Caco-2 (cell line): ENCODE measurements at regions not wholly inside any gene's neighbourhood (a gene's known extent, or its start where the extent isn't known, plus 50 kb on each side); places are given as distances from the start of the nearest gene placed in this dataset.

Experiments used
- BruUV-seq: library from RNA; stranded (reverse); fragments of 400-500 nt; replicated peaks from 2 replicates; lab custom pipeline; 2021; lab: Mats Ljungman, UMichigan
- CTCF ChIA-PET: fragments of 300-600 bp; sonication (Branson Sonifier 250); formaldehyde crosslinking; loops from one replicate; lab custom pipeline; 2022; ENCODE audit warnings: antibody characterized with exemption; lab: Charles Lee
- POLR2A ChIA-PET: fragments of 300-600 bp; sonication (Branson Sonifier 250); formaldehyde crosslinking; loops from one replicate; lab custom pipeline; 2022; ENCODE audit warnings: antibody characterized with exemption; lab: Charles Lee
- DNase-seq, 2 experiments: peaks; one replicate each; pipeline versions ENCODE4 v3.0.0 to v3.0.0-alpha.2; 2020 to 2022
- H3K27me3 ChIP-seq: replicated peaks from 2 replicates; pipeline ENCODE4 v1.6.0; 2011; ENCODE audit warnings: low read length; ENCODE audit not compliant: control insufficient read depth, insufficient read depth
- H3K36me3 ChIP-seq: 2 replicates; pipeline ENCODE4 v1.5.1; 2011; ENCODE audit warnings: low read length; ENCODE audit not compliant: control insufficient read depth, insufficient read depth
- H3K4me1 ChIP-seq: fragments of 250-450 bp; sonication (Bioruptor Pico); 2 replicates; pipeline ENCODE4 v1.5.1; 2020; ENCODE audit warnings: mild to moderate bottlenecking
- H3K4me3 ChIP-seq: 2 replicates; pipeline ENCODE4 v1.5.1; 2011; ENCODE audit warnings: low read depth, mild to moderate bottlenecking, control low read depth, low read length
- H3K9me3 ChIP-seq: fragments of 250-450 bp; sonication (Bioruptor Pico); 2 replicates; pipeline ENCODE4 v1.5.1; 2020; ENCODE audit warnings: mild to moderate bottlenecking, moderate library complexity
- H3K27ac Mint-ChIP-seq: one replicate; pipeline ENCODE4 v1.8.0; 2022; ENCODE audit warnings: mixed read lengths; ENCODE audit not compliant: unreplicated experiment
- H3K27me3 Mint-ChIP-seq: one replicate; pipeline ENCODE4 v1.8.0; 2022; ENCODE audit warnings: mixed read lengths; ENCODE audit not compliant: insufficient read depth, unreplicated experiment
- H3K36me3 Mint-ChIP-seq: one replicate; pipeline ENCODE4 v1.8.0; 2022; ENCODE audit warnings: mild to moderate bottlenecking, mixed read lengths; ENCODE audit not compliant: insufficient read depth, unreplicated experiment
- H3K4me1 Mint-ChIP-seq: one replicate; pipeline ENCODE4 v1.8.0; 2022; ENCODE audit warnings: low read depth, mixed read lengths; ENCODE audit not compliant: unreplicated experiment
- H3K4me3 Mint-ChIP-seq: one replicate; pipeline ENCODE4 v1.8.0; 2022; ENCODE audit warnings: mild to moderate bottlenecking, moderate library complexity, mixed read lengths; ENCODE audit not compliant: unreplicated experiment
- H3K9me3 Mint-ChIP-seq: one replicate; pipeline ENCODE4 v1.8.0; 2022; ENCODE audit warnings: mixed read lengths; ENCODE audit not compliant: unreplicated experiment
- CTCF ChIP-seq, 2 experiments: fragments of 200-600 bp in 1 of 2; IDR thresholded peaks; 1 replicate in 1 of 2; 2 replicates in 1 of 2; pipeline versions ENCODE4 v1.5.1 to v1.8.0; 2011 to 2022; ENCODE audit warnings: antibody characterized with exemption in 1 of 2, control low read depth in 1 of 2, inconsistent platforms in 1 of 2, low read depth in 1 of 2, low read length in 1 of 2, mild to moderate bottlenecking in 1 of 2, moderate library complexity in 1 of 2; ENCODE audit not compliant: insufficient read depth in 1 of 2, severe bottlenecking in 1 of 2, unreplicated experiment in 1 of 2
- intact Hi-C: fragments of 100-400 bp; cut with micrococcal nuclease; formaldehyde crosslinking; loops from one replicate; pipeline ENCODE4 v1.10.0; 2022; ENCODE audit not compliant: unreplicated experiment

GRCh38 chr1:95451054-95451453 is 217.0 kb downstream of the RWDD3 start:
- ChIA-PET CTCF (interaction anchor here (0.6 kb wide), 1 partner anchor 51 kb away, joined by 3 read pairs; no protein-coding TSS in a partner anchor), POLR2A (no interaction called here)
- Mint-ChIP-seq H3K27ac (no peak overlapping the region), H3K9me3 (peaks cover 28% of the 10 kb centered on the region), H3K4me3 (no peak overlapping the region), H3K4me1 (no peaks in the 10 kb centered on the region), H3K36me3 (no peaks in the 10 kb centered on the region), H3K27me3 (peaks cover 5% of the 10 kb centered on the region)
- Histone ChIP-seq H3K4me3 (no peak overlapping the region), H3K36me3 (no peaks in the 10 kb centered on the region), H3K9me3 (no peaks in the 10 kb centered on the region), H3K27me3 (no peaks in the 10 kb centered on the region), H3K4me1 (no peaks in the 10 kb centered on the region)
- BruUV-seq: no TSS peak
- DNase-seq: peak in 1 of 2 experiments; percentile 2
- intact Hi-C loops: no loop called here
- peak in 1 of 2 experiments; percentile 22 for TF ChIP-seq CTCF (IDR thresholded peaks at IDR 0.05; ENCODE audit: insufficient read depth in 1 of 2, low read depth in 1 of 2, low read length in 1 of 2, severe bottlenecking in 1 of 2, unreplicated experiment in 1 of 2)

GRCh38 chr1:95451904-95452303 is 217.9 kb downstream of the RWDD3 start:
- TF ChIP-seq CTCF (IDR thresholded peaks at IDR 0.05; ENCODE audit: insufficient read depth in 1 of 2, low read depth in 1 of 2, low read length in 1 of 2, severe bottlenecking in 1 of 2, unreplicated experiment in 1 of 2): no peak
- Mint-ChIP-seq H3K36me3 (no peaks in the 10 kb centered on the region), H3K9me3 (peaks cover 28% of the 10 kb centered on the region), H3K27ac (no peak overlapping the region), H3K27me3 (peaks cover 5% of the 10 kb centered on the region), H3K4me1 (no peaks in the 10 kb centered on the region), H3K4me3 (no peak overlapping the region)
- intact Hi-C loops: no loop called here
- no peak overlapping the region for H3K4me3 ChIP-seq
- H3K9me3 ChIP-seq: no peaks in the 10 kb centered on the region
- H3K27me3 ChIP-seq: no peaks in the 10 kb centered on the region
- DNase-seq: no peak
- no TSS peak for BruUV-seq
- ChIA-PET POLR2A (no interaction called here), CTCF (no interaction called here)
- H3K36me3 ChIP-seq: no peaks in the 10 kb centered on the region
- H3K4me1 ChIP-seq: no peaks in the 10 kb centered on the region

GRCh38 chr1:95453053-95453452 is 219.0 kb downstream of the RWDD3 start:
- ChIA-PET POLR2A (no interaction called here), CTCF (no interaction called here)
- Histone ChIP-seq H3K27me3 (no peaks in the 10 kb centered on the region), H3K4me1 (no peaks in the 10 kb centered on the region), H3K4me3 (no peak overlapping the region), H3K9me3 (no peaks in the 10 kb centered on the region), H3K36me3 (no peaks in the 10 kb centered on the region)
- Mint-ChIP-seq H3K9me3 (peaks cover 28% of the 10 kb centered on the region), H3K27ac (no peak overlapping the region), H3K4me3 (no peak overlapping the region), H3K27me3 (peaks cover 5% of the 10 kb centered on the region), H3K36me3 (no peaks in the 10 kb centered on the region), H3K4me1 (no peaks in the 10 kb centered on the region)
- intact Hi-C loops: no loop called here
- DNase-seq: no peak
- no peak for TF ChIP-seq CTCF (IDR thresholded peaks at IDR 0.05; ENCODE audit: insufficient read depth in 1 of 2, low read depth in 1 of 2, low read length in 1 of 2, severe bottlenecking in 1 of 2, unreplicated experiment in 1 of 2)
- no TSS peak for BruUV-seq
